KG1 (cell line): ENCODE measurements at regions not wholly inside any gene's neighbourhood (a gene's known extent, or its start where the extent isn't known, plus 50 kb on each side); places are given as distances from the start of the nearest gene placed in this dataset.
A peak's percentile ranks its signal among the peaks of the same experiment; 100 is the strongest.

Source experiments
- DNase-seq: peaks from one replicate; lab custom pipeline; 2025; lab: John Stamatoyannopoulos, UW

- DNase-seq, result no peak
Observed at GRCh38 chr11:28615542-28615941, 507.4 kb downstream of the METTL15 start.

DNA sequence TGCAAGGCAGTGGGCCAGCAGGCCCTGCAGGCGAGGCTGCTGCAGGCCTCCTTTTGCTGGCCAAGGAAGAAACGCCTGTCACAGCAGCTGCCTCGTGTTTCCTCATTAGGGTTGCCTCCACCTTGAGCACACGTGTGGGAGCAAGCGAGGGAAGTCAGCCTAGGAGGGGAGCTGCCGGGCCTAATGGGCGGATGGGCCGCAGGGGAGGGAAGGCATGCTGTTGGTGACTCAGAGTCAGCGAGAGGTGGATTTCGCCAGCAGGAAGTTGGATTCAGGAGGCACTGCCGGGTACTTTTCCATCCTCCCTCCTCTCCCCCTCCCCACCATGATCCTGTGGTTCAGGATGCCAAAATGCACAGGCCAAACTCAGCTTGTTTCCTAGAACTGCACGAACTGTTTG, 498.7 kb downstream of the METTL15 start:
- no peak for DNase-seq

DNA sequence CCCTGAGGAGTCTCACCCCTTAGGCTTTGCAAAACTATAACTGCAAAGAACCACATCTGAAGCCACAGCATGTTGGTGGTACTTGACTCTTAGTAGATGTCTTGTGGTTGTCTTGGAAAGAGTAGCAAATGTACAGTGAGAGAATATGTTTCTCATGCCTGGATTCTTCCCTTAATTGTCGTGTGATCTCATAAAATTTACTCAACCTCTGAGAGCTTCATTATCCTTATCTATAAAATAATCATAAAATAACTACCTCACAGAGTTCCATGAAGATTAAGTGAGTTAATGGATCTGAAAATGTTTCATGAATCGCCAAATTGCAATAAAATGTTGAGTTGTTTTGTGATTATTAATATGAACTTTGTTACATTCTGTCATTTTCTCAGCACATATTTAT, 491.5 kb downstream of the METTL15 start:
- no peak for DNase-seq

GRCh38 chr11:28598531-28598930, 490.3 kb downstream of the METTL15 start:
- DNase-seq, result no peak

DNA sequence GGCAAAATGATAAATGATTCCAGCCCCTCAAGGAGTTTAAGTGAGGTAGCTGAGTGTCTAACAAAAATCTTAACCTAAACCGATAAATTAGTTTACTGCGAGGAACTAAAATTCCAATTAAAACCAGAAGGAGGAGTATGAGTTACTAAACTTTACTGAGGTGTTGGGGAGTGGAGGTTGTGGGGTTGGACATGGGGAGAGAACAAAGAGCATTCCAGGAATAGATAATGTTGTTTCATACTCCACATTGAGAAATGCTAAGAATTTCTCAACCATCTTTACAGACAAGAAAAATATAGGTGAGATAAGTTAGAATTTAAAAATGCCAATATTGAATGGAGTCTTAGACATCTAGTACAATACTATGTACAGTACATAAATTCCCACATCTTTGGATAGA, 488.6 kb downstream of the METTL15 start:
- no peak for DNase-seq

DNA sequence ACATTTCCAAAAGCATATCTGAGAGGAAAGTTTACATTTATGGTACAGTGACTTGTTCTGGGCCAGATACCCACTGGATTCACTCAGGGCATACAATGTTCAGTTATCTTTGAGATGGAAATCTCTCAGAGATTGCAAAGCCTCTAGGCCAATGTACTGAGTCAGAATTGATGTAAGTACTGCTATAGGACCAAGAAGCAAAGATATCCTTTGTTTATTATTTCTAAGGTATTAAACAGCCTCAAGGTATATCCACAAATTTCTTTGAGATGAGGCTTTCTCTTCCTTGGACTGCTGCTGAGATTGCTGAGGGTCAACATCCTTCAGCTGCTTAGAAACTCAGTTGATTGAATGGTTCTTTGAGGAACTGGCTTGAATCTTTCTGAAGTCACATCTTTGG, 484.0 kb downstream of the METTL15 start:
- no peak for DNase-seq

DNA sequence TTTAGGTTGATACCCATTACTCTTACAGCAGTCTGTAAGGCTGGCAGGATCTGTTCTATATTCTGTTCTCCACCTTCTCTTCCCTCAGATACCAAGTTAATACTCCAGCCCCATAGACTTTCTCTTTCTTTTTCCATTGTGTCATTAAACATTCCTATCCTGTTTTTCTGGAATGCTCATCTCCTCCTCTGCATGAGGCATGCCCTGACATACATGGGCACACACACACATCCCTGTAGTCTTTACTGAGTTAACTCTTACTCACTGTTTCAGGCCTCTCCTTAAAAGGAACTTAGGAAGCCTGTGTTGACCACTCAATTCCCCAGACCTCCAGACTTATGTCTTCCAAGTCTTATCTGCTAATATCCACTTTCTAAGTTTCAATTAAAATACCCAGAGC, 476.8 kb downstream of the METTL15 start:
- DNase-seq, result no peak

DNA sequence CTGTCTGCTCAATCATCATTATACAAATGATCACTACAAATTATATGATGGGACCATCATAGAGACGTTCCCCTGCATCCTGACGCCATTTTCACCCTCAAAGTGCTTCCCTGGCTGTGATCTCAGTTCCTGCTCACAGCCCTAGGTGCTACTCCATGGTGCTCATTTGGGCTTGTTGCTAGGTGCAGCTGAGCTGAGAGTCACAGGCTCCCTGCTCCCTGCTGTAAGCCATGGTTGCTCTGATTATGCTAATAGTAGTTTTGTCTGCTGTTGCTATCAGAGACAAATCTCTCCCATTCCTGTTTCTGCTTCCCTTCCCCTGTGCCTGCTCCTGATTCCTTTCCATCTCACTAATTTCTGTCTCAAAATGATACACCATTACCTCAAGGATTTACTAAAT, 474.3 kb downstream of the METTL15 start:
- no peak for DNase-seq

DNA sequence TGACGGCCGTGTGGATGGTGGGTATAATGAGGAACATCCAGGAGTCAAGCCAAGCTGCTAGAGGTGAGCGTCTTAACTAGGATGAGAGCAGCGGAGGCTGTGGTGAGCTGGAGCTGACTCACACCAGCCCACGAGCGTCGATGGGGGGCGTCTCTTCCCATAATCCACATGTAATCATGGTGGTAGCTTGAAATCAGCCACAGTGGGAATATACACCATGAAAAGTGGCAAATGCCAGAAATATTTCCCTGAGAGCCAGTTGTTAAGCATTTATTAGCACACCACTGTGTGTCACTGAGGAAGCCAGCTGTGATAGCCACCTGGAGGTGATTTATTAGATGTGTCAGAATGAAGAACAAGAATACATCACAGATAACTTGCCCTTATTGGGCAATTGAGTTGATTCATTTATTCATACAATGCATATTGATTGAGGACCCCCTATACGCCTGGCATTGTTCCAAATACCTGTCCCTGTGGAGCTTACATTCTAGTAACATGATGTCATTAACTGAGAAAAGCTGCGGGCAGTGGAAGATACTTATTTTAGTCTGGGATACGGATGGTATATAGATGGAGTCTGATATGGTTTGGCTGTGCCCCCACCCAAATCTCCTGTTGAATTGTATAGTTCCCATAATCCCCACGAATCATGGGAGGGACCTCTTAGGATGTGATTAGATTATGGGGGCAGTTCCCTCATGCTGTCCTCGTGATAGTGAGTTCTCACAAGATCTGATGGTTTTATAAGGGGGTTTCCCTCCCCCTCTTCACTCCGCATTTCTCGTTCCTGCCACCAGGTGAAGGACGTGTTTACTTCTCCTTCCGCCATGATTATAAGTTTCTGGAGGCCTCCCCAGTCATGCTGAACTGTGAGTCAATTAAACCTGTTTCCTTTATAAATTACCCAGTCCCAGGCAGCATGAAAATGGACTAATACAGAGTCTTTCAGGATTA, 473.4 kb downstream of the METTL15 start:
- DNase-seq, result no peak

DNA sequence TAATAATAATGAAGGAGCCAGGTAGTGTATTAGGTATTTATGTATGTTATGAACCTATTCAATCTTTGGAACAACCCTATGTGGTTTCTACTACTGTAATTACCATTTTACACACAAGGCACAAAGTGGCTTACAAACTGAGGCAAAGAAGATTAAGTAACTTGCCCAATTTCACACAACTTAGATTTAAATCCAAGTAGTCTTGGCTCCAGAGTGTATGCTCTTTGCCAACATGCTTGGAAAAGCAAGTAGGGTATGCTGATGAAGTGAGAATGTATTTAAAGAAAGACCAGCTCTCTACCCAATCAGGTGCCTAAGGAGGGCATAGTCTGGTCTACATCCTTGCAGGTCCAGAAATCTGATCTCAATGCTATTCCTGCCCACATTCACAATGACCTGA, 463.2 kb downstream of the METTL15 start:
- no peak for DNase-seq

DNA sequence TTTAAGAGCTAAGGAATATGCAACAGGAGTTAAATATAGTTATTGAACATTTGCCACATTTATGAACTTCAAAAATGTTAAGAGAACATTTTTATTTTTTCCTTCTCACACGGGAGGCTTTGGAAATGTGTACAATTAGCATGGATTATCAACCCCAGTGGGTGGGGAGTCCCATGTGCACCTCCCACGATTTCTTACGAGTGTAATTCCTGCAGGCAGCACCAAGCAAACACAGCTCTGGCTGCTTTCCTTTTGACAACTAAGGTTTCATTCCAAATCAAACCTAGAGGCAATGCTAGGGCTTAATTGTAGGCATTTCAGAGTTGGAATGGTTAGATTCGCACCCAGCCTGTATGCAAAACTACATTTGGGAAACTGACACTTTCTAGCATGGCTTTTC, 460.9 kb downstream of the METTL15 start:
- DNase-seq, result no peak

DNA sequence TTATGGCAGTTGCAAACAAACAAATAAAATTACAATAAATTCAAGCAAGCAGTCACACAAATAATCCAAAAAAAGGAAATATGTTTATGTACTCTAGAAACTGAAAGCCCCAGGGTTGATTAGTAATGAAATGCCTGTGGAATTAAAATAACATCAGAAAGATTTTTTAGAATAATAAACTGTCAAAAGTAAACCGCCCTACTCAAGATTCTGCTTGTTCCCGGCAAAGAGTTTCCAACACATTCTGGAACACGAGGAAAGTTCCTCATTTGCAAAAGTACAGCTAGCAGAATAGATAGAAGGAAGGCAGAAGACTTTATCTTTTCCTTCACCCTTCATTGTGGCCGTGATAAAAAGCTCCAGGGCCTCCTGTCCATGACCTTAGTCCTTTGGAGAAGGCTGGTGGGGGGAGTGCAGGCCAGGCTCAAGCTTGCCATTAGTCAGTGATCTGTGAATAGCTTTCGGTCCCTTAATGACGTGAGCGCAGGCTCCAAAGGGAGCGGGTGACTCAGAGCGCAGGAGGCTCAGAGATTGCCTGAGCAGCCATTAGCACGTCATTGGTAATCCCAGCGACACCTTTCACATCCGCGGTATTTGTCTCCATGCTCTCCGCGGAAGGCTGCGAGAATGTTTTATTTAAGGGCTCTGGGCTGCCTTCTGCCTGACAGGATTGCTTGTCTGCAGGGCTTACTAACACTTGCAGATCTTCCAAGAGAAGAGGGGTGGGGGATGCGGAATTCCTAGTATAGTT, 458.3 kb downstream of the METTL15 start:
- DNase-seq, result no peak

- no peak for DNase-seq
Observed at GRCh38 chr11:28559492-28559891, 451.3 kb downstream of the METTL15 start.

DNA sequence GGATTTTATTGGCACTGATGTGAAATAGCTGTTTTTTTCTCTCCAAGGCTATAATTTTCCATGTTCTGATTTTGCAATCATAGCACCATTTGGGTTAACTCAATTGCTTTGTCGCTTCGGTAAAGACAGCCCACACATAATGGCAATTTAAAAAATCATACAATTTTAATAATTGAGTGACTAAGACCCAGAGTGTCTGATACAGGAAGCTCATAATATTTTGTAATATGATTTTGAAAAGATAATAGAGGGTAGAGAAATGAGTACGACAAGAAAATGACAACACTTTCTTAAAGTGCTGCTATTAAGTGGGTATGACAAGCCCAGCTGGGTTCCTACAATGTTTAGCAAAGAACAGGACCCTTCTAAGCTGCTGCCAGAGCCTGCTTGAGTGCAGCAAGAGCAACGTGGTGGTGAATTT, 439.1 kb downstream of the METTL15 start:
- DNase-seq, result no peak

GRCh38 chr11:28545536-28545935, 437.3 kb downstream of the METTL15 start:
- no peak for DNase-seq

DNA sequence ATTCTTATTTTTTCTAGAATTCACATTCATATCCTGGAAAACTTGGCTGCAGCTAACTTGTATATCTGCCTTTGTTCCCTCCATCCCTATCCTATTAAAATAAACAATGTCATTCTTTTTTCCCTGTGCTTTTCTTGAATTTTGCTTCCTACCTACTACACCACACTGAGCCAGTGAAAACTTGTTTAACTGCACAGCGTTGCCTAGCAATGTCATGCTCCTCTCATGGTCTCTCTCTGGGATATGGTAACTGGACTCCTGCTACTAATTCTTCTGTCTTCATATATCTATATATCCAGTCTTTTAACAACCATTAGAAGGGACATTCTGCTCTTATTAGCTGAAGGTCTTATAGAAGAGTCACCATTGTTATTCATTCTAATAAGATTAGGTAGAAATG, 434.4 kb downstream of the METTL15 start:
- no peak for DNase-seq

- no peak for DNase-seq
Observed at GRCh38 chr11:28539239-28540030, 431.2 kb downstream of the METTL15 start.

- no peak for DNase-seq
Observed at GRCh38 chr11:28537822-28538221, 429.6 kb downstream of the METTL15 start.

DNA sequence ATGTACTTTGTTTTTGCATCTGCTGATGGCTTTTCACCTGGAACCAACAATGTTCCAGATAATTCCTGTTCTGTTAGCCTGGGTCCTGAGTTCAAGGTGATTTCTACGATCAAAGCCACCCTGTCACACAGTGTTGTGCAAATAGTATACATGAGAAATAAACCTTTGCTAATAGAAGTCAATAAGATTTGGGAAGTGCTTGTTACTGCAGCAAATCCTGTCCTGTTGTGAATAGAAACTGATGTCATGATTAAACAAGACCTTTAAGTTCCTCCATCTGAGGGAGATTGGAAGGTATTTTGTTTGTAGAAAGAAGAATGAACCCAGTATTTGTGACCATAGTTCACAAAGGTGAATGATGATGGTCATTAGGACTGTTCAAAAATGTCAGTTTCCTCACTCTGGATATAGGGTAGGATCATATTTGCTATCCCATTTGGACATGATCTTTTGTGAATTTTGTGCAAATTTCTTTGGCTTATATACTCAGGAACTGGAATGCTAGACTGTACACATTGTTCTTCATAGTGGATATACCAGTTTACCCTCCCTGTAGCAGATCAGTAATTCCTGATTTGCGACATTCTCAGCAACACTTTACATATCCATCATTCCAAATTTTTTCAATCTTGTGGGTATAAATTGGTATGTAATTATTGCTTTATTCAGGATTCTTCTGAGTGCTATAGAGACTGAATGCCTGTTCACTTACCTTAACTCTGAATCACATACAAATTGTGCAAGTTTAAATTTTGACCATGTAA, 428.5 kb downstream of the METTL15 start:
- no peak for DNase-seq

GRCh38 chr11:28535677-28536076, 427.5 kb downstream of the METTL15 start:
- no peak for DNase-seq

DNA sequence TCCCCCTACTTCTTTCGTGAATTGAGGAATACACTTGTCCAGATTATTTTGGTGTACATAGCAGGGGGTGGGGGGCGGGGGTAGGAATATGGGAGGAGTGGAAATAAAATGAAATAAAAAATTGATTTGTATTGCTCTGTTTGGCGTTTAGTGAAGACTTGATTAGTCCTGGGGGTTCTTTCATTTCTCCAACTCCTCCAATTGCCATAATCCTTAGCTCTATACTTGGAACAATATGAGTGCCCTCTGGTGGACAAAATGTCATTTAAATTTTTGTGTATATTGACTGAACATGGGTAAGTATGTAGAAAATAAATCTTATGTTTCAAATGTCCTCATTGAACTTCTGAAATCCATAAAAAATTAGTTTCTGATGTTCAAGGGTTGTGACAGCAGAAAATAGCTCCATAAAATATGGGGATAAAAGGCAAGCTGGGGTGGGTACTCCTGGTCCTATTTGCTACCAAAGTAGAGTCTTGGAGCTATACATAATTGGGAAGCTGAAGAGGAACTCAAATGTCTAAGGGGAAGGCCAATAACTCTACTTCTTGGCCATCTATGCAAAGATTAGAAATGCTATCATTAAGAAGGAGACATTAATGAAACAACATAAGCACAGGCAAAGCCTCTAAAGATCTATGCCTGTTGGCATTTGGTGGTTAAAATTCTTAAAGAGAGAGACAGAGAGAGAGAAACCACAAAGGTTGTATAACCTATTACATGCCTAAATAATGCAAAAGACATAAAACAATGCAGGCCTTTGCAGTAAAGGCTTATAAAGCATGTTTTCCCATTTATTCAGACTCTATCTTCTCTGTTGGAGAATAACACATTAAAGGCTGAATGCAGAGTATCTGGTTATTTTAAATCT, 421.6 kb downstream of the METTL15 start:
- peak; percentile 7 for DNase-seq
